SK-N-SH treated with all-trans-retinoic acid at 6 μM for 48 hours (cell line): ENCODE measurements at regions not wholly inside any gene's neighbourhood (a gene's known extent, or its start where the extent isn't known, plus 50 kb on each side); places are given as distances from the start of the nearest gene placed in this dataset.

ENCODE experiments used
- BACH2 ChIP-seq: fragments of 250-450 bp; sonication (Bioruptor Pico); IDR thresholded peaks from 2 replicates; pipeline ENCODE4 v1.9.0; 2021; ENCODE audit warnings: mild to moderate bottlenecking, borderline replicate concordance
- ESRRG ChIP-seq: fragments of 250-450 bp; sonication (Bioruptor Pico); IDR thresholded peaks from 2 replicates; pipeline ENCODE4 v1.6.1; 2021; ENCODE audit warnings: mild to moderate bottlenecking
- RARB ChIP-seq: fragments of 250-450 bp; sonication (Bioruptor Pico); IDR thresholded peaks from 2 replicates; pipeline ENCODE4 v1.8.0; 2021; ENCODE audit warnings: mild to moderate bottlenecking, moderate library complexity
- TF ChIP-seq, protein P1 (sequence below): fragments of 250-450 bp; sonication (Bioruptor Pico); IDR thresholded peaks from 2 replicates; pipeline ENCODE4 v1.8.0; 2021; ENCODE audit warnings: low read depth, mild to moderate bottlenecking, moderate library complexity, borderline replicate concordance
- TF ChIP-seq, protein P2 (sequence below): fragments of 250-450 bp; sonication (Bioruptor Pico); IDR thresholded peaks from 2 replicates; pipeline ENCODE4 v1.5.0; 2020; ENCODE audit warnings: mild to moderate bottlenecking, moderate library complexity
- TF ChIP-seq, protein P3 (sequence below): fragments of 250-450 bp; sonication (Bioruptor Pico); IDR thresholded peaks from 2 replicates; pipeline ENCODE4 v1.8.0; 2020; ENCODE audit warnings: mild to moderate bottlenecking, moderate library complexity, borderline replicate concordance

DNA sequence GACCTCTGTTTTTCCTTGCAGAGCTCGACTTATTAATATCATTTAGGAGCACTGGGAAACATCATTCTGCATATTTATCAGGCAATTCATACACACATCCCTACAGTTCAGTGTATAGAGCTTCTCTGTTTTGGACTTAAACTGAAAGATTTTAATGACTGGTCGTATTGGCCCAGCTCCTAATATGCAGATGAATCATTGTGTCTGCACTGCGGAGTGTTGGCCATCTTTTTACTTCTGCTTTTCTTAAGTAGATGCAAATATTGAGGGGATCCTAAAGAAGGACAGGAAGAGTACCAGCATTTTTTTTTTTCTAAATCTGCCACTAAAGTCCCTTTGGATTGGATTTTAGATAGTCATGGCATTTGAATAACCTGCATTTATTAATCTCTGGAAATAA lies 154.8 kb downstream of the BACH1 start:
- TF ChIP-seq, protein P1, sequence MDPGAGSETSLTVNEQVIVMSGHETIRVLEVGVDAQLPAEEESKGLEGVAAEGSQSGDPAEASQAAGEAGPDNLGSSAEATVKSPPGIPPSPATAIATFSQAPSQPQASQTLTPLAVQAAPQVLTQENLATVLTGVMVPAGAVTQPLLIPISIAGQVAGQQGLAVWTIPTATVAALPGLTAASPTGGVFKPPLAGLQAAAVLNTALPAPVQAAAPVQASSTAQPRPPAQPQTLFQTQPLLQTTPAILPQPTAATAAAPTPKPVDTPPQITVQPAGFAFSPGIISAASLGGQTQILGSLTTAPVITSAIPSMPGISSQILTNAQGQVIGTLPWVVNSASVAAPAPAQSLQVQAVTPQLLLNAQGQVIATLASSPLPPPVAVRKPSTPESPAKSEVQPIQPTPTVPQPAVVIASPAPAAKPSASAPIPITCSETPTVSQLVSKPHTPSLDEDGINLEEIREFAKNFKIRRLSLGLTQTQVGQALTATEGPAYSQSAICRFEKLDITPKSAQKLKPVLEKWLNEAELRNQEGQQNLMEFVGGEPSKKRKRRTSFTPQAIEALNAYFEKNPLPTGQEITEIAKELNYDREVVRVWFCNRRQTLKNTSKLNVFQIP (CRISPR knock-in tag), result no peak
- TF ChIP-seq RARB (CRISPR knock-in tag) (no peak), BACH2 (no peak), ESRRG (no peak)
- TF ChIP-seq, protein P2, sequence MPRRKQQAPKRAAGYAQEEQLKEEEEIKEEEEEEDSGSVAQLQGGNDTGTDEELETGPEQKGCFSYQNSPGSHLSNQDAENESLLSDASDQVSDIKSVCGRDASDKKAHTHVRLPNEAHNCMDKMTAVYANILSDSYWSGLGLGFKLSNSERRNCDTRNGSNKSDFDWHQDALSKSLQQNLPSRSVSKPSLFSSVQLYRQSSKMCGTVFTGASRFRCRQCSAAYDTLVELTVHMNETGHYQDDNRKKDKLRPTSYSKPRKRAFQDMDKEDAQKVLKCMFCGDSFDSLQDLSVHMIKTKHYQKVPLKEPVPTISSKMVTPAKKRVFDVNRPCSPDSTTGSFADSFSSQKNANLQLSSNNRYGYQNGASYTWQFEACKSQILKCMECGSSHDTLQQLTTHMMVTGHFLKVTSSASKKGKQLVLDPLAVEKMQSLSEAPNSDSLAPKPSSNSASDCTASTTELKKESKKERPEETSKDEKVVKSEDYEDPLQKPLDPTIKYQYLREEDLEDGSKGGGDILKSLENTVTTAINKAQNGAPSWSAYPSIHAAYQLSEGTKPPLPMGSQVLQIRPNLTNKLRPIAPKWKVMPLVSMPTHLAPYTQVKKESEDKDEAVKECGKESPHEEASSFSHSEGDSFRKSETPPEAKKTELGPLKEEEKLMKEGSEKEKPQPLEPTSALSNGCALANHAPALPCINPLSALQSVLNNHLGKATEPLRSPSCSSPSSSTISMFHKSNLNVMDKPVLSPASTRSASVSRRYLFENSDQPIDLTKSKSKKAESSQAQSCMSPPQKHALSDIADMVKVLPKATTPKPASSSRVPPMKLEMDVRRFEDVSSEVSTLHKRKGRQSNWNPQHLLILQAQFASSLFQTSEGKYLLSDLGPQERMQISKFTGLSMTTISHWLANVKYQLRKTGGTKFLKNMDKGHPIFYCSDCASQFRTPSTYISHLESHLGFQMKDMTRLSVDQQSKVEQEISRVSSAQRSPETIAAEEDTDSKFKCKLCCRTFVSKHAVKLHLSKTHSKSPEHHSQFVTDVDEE (CRISPR knock-in tag), result no peak
- TF ChIP-seq, protein P3, sequence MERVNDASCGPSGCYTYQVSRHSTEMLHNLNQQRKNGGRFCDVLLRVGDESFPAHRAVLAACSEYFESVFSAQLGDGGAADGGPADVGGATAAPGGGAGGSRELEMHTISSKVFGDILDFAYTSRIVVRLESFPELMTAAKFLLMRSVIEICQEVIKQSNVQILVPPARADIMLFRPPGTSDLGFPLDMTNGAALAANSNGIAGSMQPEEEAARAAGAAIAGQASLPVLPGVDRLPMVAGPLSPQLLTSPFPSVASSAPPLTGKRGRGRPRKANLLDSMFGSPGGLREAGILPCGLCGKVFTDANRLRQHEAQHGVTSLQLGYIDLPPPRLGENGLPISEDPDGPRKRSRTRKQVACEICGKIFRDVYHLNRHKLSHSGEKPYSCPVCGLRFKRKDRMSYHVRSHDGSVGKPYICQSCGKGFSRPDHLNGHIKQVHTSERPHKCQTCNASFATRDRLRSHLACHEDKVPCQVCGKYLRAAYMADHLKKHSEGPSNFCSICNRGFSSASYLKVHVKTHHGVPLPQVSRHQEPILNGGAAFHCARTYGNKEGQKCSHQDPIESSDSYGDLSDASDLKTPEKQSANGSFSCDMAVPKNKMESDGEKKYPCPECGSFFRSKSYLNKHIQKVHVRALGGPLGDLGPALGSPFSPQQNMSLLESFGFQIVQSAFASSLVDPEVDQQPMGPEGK (CRISPR knock-in tag), result no peak
